ENCODE measurements at regions not wholly inside any gene's neighbourhood (a gene's known extent, or its start where the extent isn't known, plus 50 kb on each side); places are given as distances from the start of the nearest gene placed in this dataset.

GRCh38 chr11:11076276-11076675, 218.4 kb upstream of the ZBED5 start:
- DNase-seq: no peak

DNA sequence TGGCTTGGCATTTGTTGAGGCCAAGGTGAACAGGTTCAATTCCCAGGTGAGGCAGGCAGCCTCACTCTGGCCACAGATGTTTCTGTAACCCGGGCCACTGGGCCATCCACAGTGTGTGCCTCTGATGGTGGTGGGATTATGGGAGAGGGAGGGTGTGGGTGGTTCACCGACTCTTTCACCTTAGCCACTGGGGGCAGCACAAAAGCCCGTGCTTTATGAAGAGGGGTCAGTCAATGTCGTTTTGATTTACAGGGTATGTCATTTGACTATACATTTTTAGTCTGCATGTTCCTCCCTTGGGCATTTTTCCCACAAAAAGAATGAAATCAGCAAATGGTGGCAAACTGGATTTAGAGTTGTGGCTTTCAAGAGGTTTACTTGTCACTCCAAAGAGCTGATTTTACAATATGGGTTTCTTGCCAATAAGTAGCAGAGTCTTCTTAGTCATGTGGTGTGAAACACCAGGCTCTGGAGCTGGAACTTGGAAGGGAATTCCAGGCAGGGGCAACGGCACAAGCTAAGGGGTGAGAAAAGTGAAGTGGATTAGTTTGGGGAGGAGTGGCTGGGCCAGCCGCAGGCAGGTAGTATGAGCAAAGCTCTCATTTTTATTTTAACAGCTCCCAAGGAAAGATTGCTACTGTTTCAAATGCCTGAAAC, 217.8 kb upstream of the ZBED5 start:
- no peak for DNase-seq

DNA sequence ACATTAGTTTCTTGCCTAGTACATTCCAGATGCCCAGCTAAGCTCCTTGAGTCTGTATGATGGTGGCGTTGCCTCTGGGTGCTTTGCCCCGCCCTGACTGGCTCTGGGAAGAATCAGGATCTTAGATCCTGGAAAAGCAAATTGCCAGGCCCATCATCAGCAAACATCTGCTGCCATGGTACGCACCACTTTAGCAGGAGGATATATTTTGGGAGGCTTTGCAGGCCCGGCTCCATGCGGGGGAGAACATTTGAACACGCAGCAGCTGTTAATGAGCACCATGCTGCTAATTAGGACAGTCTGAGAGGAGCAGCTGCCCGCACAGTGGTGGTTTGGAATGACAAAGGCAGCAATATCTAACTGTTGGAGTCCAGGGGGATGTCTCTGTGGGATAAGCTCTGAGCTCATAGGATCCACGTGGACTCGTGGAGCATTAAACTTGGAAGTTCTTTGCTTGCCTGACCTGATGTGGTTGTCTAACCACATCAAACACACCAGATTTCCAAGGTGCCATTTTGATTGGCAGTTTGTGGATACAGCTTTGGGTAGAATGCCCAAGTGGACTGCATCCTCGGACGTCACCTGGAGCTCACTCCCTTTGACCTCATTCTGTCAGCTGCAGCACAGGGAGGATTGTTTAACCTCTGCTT, 217.0 kb upstream of the ZBED5 start:
- DNase-seq: no peak

DNA sequence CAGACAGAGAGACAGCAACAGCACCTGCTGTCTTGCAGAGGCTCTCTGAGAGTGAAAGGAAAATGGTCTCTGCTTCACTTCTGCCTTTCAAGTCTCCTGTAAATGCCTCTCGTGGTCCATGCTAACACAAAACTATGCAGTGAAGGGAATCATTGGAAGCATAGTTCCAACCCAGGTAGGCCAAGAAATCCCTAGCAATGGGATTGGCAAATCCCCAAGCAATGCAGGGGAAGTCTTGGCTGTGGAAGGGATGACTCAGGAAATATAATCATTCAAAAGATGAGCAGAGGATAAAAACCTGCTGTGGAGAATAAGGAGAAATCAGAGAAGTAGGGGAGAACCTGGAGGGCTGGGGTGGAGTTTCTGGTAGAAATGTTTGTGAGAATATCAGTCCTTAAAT, 216.1 kb upstream of the ZBED5 start:
- no peak for DNase-seq

GRCh38 chr11:11072067-11072466, 214.2 kb upstream of the ZBED5 start:
- no peak for DNase-seq

DNA sequence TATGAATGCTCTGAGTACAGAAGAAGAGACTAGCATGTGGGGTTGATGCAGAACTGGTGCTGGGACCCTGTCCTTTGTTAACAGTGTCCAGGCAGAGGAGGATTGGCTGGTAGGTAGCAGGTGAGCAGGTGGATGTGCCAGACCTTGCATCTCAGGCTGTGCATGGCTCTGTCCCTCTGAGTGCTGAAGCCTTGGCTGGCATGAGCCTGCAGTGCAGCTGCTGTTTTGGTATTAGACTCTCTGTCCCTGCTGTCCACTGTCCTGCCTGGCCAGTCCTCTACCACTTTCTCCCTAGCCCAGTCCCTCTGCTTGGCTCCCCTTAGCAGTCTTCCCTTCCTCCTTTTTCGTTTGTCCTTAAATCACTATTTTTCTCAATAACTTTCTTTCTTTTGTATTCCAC, 213.6 kb upstream of the ZBED5 start:
- no peak for DNase-seq

GRCh38 chr11:11070976-11071375, 213.1 kb upstream of the ZBED5 start:
- DNase-seq: no peak

GRCh38 chr11:11069841-11070835, 212.3 kb upstream of the ZBED5 start:
- no peak for DNase-seq

- DNase-seq: no peak
Observed at GRCh38 chr11:11068113-11068512, 210.3 kb upstream of the ZBED5 start.

- DNase-seq: no peak
Observed at GRCh38 chr11:11065396-11065795, 207.5 kb upstream of the ZBED5 start.

DNA sequence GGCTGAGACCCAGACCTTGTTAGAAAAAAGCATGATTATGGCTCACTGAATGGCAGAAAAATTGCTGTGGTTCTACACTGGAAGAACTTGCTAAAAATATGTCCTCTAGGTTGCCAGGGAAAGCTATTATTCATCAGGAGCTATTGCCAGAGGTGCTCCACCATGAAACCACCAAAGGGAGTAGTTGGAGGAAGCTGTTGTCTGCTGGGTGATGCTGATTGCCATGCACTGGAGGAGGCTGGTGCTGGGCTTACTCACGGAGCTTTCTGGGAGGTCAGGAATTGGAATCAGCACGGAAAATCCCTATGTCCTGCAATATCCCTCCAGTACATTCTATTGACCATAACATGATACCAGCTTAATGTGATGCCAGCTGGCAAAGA, 199.6 kb upstream of the ZBED5 start:
- no peak for DNase-seq

- DNase-seq: no peak
Observed at GRCh38 chr11:11056749-11057471, 199.1 kb upstream of the ZBED5 start.

DNA sequence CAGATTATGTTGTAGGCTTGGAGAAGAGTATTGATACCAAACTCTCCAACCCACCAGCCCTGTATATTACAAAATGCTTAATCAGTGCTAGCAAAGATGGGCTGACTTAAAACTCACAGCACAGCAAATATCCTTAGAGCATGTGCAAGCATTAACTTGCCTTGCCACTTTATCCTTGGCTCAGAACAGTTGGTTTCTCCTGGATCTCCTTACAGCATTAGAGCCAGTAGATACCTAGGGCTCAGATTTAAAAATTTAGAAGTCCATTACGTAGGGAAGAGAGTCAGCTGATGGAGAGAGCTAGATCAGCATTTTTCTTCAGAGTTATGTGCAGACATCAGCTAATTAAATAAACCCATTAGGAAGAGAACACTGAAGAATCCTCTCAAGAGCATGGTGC, 198.5 kb upstream of the ZBED5 start:
- DNase-seq: no peak

- DNase-seq: no peak
Observed at GRCh38 chr11:11047851-11048610, 190.2 kb upstream of the ZBED5 start.

DNA sequence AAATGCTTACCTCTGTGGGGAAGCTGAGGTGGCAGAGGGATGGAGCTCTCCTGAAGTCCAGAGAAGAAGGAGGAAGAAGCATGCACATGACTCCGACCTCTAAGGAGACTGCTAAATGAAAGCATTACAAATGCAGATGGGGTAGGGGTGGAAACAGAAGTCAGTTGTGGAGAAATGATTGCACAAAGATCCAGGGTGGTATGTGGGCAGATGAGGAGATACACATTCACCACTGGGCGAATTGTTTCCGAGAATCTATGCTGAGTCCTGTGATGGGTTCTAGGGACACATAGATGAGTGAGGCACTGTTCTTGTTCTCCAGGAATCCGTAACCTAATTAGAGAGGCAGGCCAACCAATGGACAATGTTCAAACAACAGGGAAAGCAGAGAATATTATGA, 188.9 kb upstream of the ZBED5 start:
- DNase-seq: no peak

DNA sequence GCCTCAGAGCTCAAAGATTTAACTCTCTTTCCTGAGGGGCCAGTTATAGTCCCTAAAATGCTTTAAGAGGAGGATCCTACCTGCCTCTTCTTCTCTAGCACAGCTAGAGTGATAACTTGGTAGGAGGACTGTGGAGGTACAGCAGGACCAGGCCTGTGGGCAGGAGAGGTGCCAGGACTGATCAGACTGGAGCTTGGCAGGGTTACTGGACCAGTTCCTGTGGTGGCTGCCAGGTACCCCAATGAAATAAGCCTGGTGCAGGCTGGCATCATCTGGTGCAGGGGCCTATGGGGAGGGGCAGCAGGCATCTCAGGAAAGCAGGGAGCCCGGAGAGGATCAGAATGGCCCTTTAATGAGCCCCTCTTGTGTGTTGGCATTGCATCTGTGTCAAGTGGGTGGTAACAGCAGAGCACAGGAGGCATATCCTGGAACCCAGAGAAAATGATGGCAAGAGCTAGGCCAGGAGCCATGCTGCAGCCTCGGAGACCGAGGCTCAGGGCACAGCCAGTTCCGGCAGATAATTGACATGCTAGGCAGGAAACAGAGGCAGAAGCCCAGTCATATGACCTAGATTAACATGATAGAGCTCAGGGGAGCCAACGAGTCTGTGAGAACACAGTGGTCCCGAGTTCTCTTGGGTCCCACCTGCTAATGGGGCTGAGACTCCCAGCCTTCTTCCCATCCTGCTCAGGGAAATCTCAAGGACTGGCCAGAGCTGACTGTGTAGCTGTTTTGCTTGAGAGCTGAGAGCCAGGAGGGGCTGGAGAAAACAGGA, 187.5 kb upstream of the ZBED5 start:
- no peak for DNase-seq

GRCh38 chr11:11044137-11044855, 186.4 kb upstream of the ZBED5 start:
- DNase-seq: no peak

- DNase-seq: no peak
Observed at GRCh38 chr11:11043721-11044120, 185.9 kb upstream of the ZBED5 start.

GRCh38 chr11:11039208-11039965, 181.5 kb upstream of the ZBED5 start:
- DNase-seq: no peak

GRCh38 chr11:11038782-11039181, 180.9 kb upstream of the ZBED5 start:
- no peak for DNase-seq
